ENCODE measurements at regions not wholly inside any gene's neighbourhood (a gene's known extent, or its start where the extent isn't known, plus 50 kb on each side); places are given as distances from the start of the nearest gene placed in this dataset.

DNA sequence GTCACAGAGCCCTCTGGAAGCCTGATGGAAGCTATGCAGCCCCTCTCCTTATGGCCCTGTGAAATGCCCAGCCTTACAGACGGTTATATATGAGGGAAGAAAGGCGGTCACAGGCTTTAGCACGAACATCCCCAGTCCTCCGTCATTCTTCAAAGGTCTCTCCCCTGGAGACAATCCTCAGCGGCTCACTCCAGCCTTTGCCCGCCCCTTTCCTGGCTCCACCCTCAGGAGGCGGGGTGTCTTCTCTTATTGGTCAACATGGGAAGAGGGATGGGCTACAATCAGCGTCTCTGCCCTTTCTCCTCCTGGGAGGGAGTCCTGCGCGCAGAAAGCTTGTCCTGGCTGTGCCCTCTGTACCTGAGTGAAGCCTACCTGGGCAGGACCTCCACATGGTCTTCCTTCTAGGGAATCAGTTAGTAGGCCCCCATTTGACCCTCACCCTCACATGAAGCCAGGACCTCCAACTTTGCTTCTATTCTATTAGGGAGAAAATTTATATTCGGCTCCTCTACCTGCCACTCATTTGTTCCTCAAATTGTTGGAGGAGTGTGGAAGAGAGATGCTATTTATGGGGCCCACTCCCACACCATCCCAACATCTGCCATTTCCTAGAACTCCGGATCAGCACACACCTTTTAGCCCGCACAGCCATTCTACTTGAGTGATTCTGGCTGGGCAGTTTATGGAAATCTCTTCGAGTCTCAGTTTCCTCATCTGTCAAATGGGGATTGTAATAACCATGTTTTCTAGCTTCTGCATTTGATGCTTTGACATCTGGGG is 112.9 kb upstream of the SLC6A11 start:
- no peaks in the 10 kb centered on the region for H3K9me3 Mint-ChIP-seq
- H3K4me1 Mint-ChIP-seq (ENCODE audit: low read depth): no peaks in the 10 kb centered on the region
- no peak overlapping the region for H3K4me3 Mint-ChIP-seq
- H3K27ac Mint-ChIP-seq: no peak overlapping the region
- intact Hi-C loops (cut with micrococcal nuclease): no loop called here
- no peaks in the 10 kb centered on the region for H3K36me3 Mint-ChIP-seq (ENCODE audit: low read depth)
- peaks cover 55% of the 10 kb centered on the region for H3K27me3 Mint-ChIP-seq

DNA sequence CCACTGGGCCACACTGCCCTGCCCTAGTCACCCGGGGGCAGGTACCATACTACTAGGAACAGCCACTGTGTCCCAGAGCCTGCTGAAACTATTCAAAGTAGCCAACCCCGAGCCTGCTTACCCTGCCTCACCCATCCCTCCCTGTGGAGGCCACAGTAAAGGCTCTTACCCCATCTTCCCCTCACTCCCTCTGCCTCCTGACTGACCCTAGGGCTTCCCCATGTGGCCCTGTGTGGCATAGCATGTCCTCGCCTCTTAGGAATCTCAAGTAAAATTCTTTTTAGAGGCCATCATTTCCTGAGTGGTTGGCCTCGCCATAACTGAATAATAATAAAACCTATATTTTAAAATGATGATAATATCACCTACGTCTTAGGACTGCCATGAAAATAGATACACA is 112.2 kb upstream of the SLC6A11 start:
- Mint-ChIP-seq H3K27ac (no peak overlapping the region), H3K36me3 (ENCODE audit: low read depth) (no peaks in the 10 kb centered on the region), H3K4me1 (ENCODE audit: low read depth) (no peaks in the 10 kb centered on the region), H3K27me3 (peaks cover 61% of the 10 kb centered on the region), H3K4me3 (no peak overlapping the region), H3K9me3 (no peaks in the 10 kb centered on the region)
- intact Hi-C loops (cut with micrococcal nuclease): no loop called here

DNA sequence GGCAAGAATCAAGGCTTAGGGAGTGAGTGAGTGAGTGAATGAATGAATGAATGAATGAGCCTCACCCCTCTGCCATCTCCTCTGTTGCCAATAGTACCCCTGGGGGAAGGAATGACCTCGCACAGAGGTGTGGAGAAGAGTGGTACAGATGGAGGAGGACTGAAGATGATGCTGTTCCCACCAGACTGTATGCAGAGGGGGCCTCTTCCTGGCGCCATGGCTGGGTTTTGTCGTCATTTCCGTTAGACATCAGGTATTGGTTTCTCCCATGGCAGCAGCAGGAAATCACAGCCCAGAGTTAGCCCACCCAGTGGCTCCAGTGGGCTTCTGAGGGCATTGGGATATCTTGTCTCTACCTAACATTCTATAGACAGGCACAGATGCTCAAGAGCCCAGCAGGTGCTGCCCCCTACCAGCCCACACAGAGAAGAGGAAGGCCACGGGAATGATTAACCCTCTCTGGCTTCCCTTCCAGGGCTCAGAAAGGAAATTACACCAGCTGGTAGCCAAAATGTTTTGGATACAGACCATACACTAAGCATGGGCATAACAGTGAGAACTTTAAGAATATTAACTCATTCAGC is 109.8 kb upstream of the SLC6A11 start:
- Mint-ChIP-seq H3K27ac (no peak overlapping the region), H3K4me1 (ENCODE audit: low read depth) (no peaks in the 10 kb centered on the region), H3K4me3 (no peak overlapping the region), H3K27me3 (peaks cover 70% of the 10 kb centered on the region), H3K9me3 (no peaks in the 10 kb centered on the region), H3K36me3 (ENCODE audit: low read depth) (no peaks in the 10 kb centered on the region)
- intact Hi-C loops (cut with micrococcal nuclease): no loop called here

DNA sequence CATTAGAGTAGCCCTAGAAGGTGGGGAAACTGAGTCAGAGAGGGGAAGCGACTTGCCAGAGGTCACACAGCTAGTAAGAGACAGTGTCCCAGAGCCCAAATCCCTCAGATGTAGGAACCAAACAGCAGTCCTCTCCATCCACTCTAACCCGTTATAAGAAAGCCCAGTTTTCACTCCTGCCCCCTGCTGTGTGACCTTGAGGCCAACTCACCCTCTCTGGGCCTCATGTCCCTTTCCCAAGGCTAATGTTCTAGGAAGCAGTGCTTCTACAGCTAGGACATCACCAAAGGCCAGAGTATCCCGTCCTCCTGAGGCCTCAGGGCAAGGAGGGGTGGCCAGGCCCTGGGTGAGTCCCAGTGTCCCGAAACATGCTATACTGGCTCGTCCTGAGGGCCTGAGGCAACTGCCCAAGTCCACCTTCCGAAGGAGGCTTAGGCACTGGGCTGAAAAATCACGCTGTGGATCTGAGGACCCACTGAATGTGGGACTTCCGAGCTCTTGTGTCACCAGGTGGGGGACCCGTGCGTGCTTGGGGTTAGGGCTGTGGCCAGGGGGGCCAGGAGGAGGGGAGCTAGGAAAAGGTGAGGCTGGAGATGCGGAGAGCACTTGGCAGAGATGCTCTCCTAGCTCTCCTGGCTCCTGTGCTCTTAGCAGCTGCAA is 109.2 kb upstream of the SLC6A11 start:
- Mint-ChIP-seq H3K36me3 (ENCODE audit: low read depth) (no peaks in the 10 kb centered on the region), H3K4me3 (no peak overlapping the region), H3K27ac (no peak overlapping the region), H3K4me1 (ENCODE audit: low read depth) (no peaks in the 10 kb centered on the region), H3K27me3 (peaks cover 70% of the 10 kb centered on the region), H3K9me3 (no peaks in the 10 kb centered on the region)
- intact Hi-C loops (cut with micrococcal nuclease): no loop called here

DNA sequence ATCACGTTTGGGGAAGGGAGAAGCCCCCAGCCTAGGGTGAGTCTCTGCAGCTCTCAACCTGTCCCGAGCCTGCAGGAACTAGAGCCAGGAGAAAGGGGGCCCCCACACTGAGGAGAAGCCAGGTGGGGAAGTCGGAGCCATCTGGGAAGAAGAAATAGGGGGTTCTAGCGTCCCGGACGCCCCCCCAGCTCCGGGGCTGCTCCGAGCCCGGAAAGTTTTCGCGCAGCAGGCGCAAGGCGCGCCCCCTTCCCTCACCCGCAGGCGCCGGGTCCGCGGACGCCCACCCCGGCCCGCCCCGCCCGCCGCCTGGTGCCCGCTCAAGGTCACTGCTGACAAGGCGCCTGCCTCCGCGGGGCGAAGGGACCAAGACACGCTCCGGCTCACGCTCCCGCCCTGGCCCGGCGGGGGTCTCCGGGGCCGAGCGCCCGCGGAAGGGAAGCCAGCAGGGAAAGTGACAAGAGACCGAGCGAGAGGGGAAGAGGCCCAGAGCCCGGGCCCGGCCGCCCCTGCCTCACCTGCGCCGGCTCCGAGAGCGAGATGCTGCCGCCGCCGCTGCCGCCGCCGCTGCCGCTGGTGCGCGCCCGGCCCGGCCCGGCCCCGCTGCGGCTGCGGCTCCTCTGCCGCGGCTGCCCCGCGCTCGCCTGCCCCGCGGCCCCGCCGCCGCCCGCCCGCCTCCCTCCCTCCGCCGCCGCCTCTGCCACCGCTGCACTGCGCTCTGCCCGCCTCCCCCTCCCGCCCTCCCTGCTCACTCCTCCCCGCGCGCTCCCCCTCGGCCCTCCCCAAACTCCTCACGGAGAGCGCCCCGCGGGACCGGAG is 108.4 kb upstream of the SLC6A11 start:
- Mint-ChIP-seq H3K4me1 (ENCODE audit: low read depth) (no peaks in the 10 kb centered on the region), H3K27ac (no peak overlapping the region), H3K9me3 (no peaks in the 10 kb centered on the region), H3K4me3 (no peak overlapping the region), H3K36me3 (ENCODE audit: low read depth) (no peaks in the 10 kb centered on the region), H3K27me3 (peaks cover 72% of the 10 kb centered on the region)
- intact Hi-C loops (cut with micrococcal nuclease): no loop called here

DNA sequence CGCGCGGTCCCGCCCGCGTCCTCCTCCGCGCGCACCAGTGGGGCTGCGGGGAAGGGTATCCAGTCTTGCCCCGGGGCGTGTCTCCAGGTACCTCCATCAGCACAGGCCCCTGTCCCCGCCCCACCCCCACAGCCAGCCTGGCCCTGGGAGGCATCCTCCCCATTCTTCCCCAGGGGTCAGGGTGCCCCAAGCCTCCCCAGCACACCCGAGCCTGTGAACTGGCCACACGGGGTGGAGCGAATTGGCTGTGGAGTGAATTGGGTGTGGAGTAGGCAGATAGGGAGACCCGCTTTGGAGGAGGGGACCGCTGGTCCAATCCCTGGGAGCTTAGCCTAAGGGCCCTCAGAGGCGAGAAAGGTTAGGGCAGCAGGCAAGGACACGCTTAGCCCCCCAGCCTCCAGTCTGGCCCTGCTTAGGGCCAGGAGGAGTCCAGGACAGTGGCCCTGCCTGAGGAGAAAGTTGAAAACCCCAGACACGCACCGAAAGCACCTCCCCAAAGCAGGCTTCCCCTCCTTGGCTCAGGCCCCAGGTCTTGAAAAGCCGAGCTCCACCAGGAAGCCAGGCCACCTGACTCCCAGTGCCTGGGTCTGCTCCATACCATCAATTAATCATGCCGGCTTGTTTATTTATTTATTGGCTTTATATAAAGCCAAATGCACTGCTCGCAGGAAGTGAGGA is 107.7 kb upstream of the SLC6A11 start:
- H3K27me3 Mint-ChIP-seq: peaks cover 67% of the 10 kb centered on the region
- H3K9me3 Mint-ChIP-seq: no peaks in the 10 kb centered on the region
- H3K36me3 Mint-ChIP-seq (ENCODE audit: low read depth): no peaks in the 10 kb centered on the region
- H3K27ac Mint-ChIP-seq: no peak overlapping the region
- intact Hi-C loops (cut with micrococcal nuclease): no loop called here
- H3K4me3 Mint-ChIP-seq: no peak overlapping the region
- no peaks in the 10 kb centered on the region for H3K4me1 Mint-ChIP-seq (ENCODE audit: low read depth)

DNA sequence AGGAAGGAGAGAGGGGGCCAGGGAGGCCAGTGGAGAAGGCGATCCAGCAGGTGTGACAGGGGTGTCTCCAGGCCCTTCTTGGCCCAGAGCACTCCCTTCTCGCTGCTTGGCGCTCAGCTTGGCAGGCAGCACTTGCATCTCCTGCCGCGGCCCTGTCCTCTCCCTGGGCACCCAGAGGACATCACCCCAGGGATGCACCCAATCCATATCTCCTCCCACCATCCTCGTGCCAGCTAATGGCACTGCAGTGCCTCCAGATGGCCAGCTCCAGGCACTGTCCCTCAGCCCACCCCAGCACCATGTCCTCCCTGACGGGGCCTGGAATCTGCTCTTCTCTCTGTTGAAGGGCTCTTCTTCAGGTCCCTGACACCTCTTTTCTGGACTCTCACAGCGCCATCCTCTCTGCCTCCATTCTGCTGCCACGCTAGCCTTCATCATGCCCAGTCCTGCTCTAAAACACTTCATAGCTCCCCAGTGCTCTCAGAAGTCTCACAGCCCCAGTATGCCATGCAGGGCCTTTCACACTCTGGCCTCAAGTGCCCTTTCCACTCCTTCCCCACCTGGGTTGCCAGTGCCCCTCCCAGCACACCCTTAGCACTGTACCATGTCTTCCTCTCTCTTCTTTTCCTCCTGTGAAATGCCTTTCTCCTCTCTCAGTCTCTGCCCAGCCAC is 106.8 kb upstream of the SLC6A11 start:
- Mint-ChIP-seq H3K27me3 (peaks cover 60% of the 10 kb centered on the region), H3K27ac (no peak overlapping the region), H3K9me3 (no peaks in the 10 kb centered on the region), H3K4me3 (no peak overlapping the region), H3K36me3 (ENCODE audit: low read depth) (no peaks in the 10 kb centered on the region), H3K4me1 (ENCODE audit: low read depth) (no peaks in the 10 kb centered on the region)
- intact Hi-C loops (cut with micrococcal nuclease): no loop called here

DNA sequence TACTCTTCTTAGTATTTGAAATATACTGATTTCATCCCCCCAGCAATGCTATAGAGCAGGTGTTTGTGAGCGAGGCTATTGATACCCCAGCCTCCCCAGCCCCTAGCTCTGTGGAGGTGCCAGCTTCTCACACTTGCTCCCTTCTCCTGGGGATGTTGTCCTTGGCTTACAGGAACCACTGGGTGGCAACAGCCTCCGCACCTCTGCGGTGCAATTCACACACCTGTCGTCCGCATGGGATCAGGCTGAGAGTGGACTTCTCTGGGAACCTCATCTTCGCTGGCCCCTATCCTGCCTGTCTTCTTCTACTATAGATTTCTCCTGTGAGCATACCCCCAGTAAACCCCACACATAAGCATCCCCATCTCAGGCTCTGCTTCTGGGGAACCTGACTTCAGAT is 103.9 kb upstream of the SLC6A11 start:
- no peak overlapping the region for H3K27ac Mint-ChIP-seq
- peaks cover 34% of the 10 kb centered on the region for H3K27me3 Mint-ChIP-seq

DNA sequence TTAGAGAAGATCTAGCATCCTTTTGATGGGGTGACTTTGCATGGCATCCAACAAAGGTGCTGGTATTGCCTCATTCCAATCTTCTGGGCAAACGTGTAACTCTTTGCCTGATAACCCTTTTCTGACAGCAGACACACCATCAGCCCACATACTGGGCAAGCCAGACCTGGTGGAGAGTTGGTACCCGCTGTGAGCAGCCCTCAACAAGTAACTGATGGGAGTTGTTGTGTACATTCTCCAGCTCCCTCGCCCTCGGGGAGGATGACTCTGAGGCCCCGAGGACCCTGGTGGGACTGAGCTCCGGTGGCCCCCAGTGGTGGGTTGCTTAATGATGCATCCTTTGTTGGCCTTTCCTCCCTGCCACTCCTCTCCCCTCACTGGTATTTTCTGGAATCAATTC is 102.4 kb upstream of the SLC6A11 start:
- Mint-ChIP-seq H3K27me3 (peaks cover 26% of the 10 kb centered on the region), H3K36me3 (ENCODE audit: low read depth) (no peaks in the 10 kb centered on the region), H3K9me3 (no peaks in the 10 kb centered on the region), H3K4me3 (no peak overlapping the region), H3K4me1 (ENCODE audit: low read depth) (no peaks in the 10 kb centered on the region), H3K27ac (no peak overlapping the region)
- intact Hi-C loops (cut with micrococcal nuclease): no loop called here

More for the DNA sequence above, 103.9 kb upstream of the SLC6A11 start:
- H3K9me3 Mint-ChIP-seq: no peaks in the 10 kb centered on the region
- H3K4me1 Mint-ChIP-seq (ENCODE audit: low read depth): no peaks in the 10 kb centered on the region
- H3K36me3 Mint-ChIP-seq (ENCODE audit: low read depth): no peaks in the 10 kb centered on the region
- intact Hi-C loops (cut with micrococcal nuclease): no loop called here
- no peak overlapping the region for H3K4me3 Mint-ChIP-seq

DNA sequence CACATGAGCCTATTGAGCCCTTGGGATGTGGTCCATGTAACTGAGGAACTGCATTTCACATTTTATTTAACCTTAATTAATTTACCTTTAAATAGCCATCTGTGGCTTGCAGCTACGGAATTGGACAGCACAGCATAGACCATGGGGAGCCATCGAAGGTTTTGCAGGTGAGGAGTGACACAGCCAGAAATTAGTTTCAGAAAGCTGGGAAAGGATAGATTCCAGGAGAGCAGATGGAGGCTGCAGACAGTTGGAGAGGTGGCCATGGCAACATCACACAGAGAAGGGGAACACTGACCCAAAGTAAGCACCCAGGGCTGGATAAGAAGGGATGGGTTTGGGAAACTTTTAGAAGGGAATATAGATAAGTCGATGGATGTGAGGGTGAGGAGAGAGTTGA is 100.1 kb upstream of the SLC6A11 start:
- no peaks in the 10 kb centered on the region for H3K36me3 Mint-ChIP-seq (ENCODE audit: low read depth)
- peaks cover 8% of the 10 kb centered on the region for H3K27me3 Mint-ChIP-seq
- H3K27ac Mint-ChIP-seq: no peak overlapping the region
- no peaks in the 10 kb centered on the region for H3K4me1 Mint-ChIP-seq (ENCODE audit: low read depth)
- no peak overlapping the region for H3K4me3 Mint-ChIP-seq
- H3K9me3 Mint-ChIP-seq: no peaks in the 10 kb centered on the region
- intact Hi-C loops (cut with micrococcal nuclease): no loop called here

DNA sequence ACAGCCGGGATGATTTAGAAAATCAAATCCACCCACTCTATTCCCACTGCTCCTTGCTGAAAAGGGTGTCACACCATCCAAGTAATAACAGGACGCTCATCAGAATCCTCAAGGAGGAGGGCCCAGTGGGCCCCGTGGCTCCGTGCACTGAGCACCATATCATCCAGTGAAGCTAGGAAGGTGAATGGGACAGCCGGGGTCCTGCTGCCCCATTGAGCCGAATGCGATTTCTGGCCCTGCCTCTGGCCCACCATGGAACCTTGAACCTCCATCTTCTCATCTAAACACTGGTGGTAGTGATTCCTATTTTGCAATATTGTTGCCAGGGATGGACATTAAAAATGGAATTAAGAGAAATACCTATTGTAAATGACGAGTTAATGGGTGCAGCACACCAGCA is 99.1 kb upstream of the SLC6A11 start:
- H3K9me3 Mint-ChIP-seq: no peaks in the 10 kb centered on the region
- H3K4me1 Mint-ChIP-seq (ENCODE audit: low read depth): no peaks in the 10 kb centered on the region
- H3K27me3 Mint-ChIP-seq: peaks cover 7% of the 10 kb centered on the region
- intact Hi-C loops (cut with micrococcal nuclease): no loop called here
- no peak overlapping the region for H3K4me3 Mint-ChIP-seq
- H3K36me3 Mint-ChIP-seq (ENCODE audit: low read depth): no peaks in the 10 kb centered on the region
- no peak overlapping the region for H3K27ac Mint-ChIP-seq

DNA sequence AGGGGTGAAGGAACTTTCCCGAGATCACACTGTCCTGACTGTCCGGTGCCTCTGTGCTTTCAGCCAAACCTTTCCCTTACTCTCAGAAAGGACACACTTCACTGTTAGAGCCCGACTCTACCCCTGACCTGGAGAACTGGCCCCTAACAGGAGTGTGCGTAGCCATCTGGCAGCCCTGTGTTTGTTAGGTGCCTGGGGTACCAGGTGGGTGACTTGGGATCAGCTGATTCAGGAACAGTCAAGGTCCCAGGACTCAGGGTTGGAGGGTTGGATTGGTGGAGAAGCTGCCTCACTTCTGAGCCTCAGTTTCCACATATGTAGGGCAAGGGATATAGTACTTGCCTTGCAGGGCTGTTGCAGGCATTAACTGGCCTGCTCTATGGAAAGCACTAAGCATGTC is 98.3 kb upstream of the SLC6A11 start:
- Mint-ChIP-seq H3K36me3 (ENCODE audit: low read depth) (no peaks in the 10 kb centered on the region), H3K4me3 (no peak overlapping the region), H3K27me3 (peaks cover 4% of the 10 kb centered on the region), H3K27ac (no peak overlapping the region), H3K9me3 (no peaks in the 10 kb centered on the region), H3K4me1 (ENCODE audit: low read depth) (no peaks in the 10 kb centered on the region)
- intact Hi-C loops (cut with micrococcal nuclease): no loop called here

DNA sequence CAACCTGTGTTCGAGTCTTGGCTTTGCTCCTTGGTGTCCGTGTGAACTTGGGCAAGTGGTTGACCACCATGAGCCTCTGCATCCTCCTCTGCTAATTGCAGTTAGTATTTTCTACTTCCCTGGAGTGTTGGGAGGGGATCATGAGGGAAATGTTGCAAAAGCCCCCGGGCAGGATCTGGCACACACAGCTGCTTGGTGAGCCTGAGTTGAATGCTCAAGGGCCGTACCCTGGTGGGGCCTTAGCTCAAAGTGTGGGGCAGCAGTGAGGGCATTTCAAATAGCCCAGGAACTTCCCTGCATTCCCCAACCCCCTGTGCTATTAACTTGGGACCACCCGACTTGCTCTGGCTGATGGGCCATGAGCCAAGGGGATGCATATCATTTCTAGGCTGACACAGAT is 94.9 kb upstream of the SLC6A11 start:
- no peak overlapping the region for H3K27ac Mint-ChIP-seq
- no peaks in the 10 kb centered on the region for H3K36me3 Mint-ChIP-seq (ENCODE audit: low read depth)
- H3K9me3 Mint-ChIP-seq: no peaks in the 10 kb centered on the region
- H3K4me1 Mint-ChIP-seq (ENCODE audit: low read depth): no peaks in the 10 kb centered on the region
- intact Hi-C loops (cut with micrococcal nuclease): no loop called here
- H3K27me3 Mint-ChIP-seq: peaks cover 10% of the 10 kb centered on the region
- no peak overlapping the region for H3K4me3 Mint-ChIP-seq

Measured in dendritic cell treated with granulocyte-macrophage colony-stimulating factor and Interleukin-4, amounts not matched to agents 40 ng/mL and 50 ng/mL, for 4 days (primary cell).